Activated CD8-positive, alpha-beta memory T cell treated with anti-CD3 and anti-CD28 coated beads for 36 hours (primary cell): ENCODE measurements at regions not wholly inside any gene's neighbourhood (a gene's known extent, or its start where the extent isn't known, plus 50 kb on each side); places are given as distances from the start of the nearest gene placed in this dataset.

ENCODE experiments used
- CTCF ChIA-PET: fragments of 350-600 bp; sonication (Branson Sonifier 250); formaldehyde crosslinking; loops from one replicate; lab custom pipeline; 2021; ENCODE audit warnings: antibody characterized with exemption; lab: Charles Lee
- POLR2A ChIA-PET: fragments of 350-600 bp; sonication (Branson Sonifier 250); formaldehyde crosslinking; loops from one replicate; lab custom pipeline; 2021; ENCODE audit warnings: antibody characterized with exemption; lab: Charles Lee

DNA sequence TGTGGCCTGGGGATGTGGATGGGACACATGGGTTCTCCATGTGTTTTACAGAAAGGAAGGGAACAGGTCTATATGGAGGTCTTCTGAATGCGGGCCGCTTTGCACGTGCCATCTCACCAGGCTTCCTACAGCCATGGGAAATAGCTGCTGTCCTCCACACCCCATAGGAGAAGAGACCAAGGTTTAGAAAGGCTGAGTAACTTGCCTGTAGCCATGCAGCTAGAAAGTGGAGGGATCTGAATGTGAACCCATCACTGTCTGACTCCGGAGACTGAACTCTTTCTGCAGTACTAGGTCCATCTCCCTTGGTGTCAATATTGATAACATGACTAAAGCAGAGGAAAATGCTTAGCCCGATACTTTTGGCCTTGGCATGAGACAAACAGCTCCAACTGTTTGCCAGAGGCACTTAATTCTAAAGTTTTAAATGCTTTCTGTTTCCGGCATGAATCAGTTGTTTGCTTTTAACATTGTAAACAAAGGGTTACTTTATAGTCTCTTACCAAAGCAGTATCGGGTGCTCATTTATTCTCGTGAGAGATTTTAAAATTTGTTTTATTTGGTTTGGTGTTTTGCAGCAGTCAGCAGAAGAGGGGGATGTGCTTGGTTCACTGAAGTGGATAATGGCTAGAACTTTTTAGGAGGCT lies 64.8 kb upstream of the LOXL4 start:
- POLR2A ChIA-PET: no interaction called here
- CTCF ChIA-PET: no interaction called here

DNA sequence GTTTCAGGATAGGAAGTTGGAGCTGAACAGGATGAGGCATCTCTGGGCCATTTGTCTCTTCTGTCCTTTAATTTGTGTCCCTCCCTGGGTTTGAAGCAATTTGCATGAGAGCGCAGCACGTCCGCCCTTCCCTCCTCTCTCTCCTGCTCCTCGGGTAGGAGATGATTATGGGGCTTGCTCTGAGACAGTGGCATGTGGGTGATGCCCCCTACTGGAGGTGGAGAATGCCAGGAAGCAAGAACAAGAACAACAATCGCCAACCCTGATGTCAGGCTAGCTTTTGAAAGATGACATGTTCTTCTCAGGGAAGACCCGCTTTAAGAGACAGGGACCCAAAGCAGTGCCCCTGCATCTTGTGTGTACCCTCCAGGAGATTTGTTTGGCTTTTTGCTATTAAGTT lies 63.9 kb upstream of the LOXL4 start:
- ChIA-PET CTCF (no interaction called here), POLR2A (no interaction called here)

GRCh38 chr10:98330987-98331386 lies 63.0 kb upstream of the LOXL4 start:
- ChIA-PET CTCF (no interaction called here), POLR2A (no interaction called here)

DNA sequence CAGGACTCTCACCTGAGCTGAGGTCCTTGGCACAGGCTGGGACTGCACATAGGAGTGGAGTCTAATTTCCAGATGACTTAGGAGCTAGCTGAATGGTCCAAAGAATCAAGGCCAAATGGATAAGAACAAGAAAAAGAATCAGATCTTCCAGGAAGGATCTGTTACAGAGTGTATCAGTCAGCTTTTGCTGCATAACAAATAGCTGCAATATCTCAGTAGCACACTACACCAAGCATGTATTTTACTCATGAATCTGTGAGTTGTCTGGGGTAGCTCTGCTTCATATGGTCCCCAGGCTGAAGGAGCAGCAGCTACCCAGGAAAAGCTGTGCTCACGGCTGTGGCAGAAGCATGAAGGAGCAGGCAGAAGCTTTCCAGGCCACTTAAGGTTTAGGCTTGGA lies 60.6 kb upstream of the LOXL4 start:
- ChIA-PET POLR2A (no interaction called here), CTCF (no interaction called here)

DNA sequence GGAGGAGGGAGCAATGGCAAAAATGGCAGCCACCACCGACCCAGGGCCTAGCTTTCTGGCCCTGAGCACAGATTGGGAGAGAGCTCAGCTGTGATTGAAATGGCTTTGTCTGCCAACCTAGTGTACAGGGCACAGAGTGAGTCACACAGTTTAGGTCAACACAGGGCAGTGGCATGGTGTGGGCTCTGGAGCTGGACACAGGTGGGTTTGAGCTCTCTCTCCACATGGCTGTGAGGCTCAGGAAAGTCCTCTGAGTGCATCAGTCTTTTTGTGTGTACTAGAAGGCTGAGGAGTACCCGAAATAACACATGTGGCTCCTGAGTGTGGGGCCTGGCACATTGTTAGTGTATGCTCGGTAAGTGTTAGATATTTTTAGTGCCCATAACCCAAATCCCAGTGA lies 60.2 kb upstream of the LOXL4 start:
- ChIA-PET POLR2A (no interaction called here), CTCF (no interaction called here)

- POLR2A ChIA-PET: no interaction called here
- CTCF ChIA-PET: interaction anchor here (0.6 to 1.0 kb wide), 2 partner anchors 12 to 216 kb away, joined by 3 read pairs; no protein-coding TSS in a partner anchor
Observed at GRCh38 chr10:98326621-98327027, 58.6 kb upstream of the LOXL4 start.

- POLR2A ChIA-PET: no interaction called here
- CTCF ChIA-PET: interaction anchor here (0.6 to 0.8 kb wide), 2 partner anchors 60 to 404 kb away, joined by 3 read pairs; no protein-coding TSS in a partner anchor
Observed at GRCh38 chr10:98323221-98324164, 55.5 kb upstream of the LOXL4 start.

DNA sequence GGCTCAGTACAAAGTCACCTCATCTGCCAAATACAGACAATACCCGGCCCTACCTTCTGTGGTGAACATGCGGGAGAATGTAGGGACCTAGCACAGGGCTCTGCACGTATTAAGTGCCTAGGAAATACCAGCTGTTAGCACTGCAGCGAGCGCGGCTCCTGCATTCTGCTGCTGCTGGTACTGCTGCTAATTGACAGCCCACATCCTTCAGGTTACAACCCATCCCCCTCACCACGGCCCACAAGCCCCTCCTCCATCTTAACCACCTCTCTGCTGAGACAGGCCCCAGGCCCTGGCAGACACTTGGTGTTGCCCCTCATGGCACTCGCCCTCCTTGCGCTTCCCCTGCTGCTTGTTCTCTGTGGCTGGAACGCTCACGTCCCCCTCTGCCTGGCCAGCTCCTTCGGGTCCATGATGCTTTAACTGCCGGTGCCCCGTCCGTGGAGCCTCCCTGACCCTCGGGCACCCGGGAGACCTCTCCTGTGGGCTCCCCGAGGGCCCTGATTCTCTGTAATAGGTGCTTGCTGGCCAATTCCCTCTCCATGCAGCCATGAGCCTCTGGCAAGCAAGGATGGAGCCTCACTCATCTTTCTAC lies 53.3 kb upstream of the LOXL4 start:
- ChIA-PET POLR2A (no interaction called here), CTCF (no interaction called here)

DNA sequence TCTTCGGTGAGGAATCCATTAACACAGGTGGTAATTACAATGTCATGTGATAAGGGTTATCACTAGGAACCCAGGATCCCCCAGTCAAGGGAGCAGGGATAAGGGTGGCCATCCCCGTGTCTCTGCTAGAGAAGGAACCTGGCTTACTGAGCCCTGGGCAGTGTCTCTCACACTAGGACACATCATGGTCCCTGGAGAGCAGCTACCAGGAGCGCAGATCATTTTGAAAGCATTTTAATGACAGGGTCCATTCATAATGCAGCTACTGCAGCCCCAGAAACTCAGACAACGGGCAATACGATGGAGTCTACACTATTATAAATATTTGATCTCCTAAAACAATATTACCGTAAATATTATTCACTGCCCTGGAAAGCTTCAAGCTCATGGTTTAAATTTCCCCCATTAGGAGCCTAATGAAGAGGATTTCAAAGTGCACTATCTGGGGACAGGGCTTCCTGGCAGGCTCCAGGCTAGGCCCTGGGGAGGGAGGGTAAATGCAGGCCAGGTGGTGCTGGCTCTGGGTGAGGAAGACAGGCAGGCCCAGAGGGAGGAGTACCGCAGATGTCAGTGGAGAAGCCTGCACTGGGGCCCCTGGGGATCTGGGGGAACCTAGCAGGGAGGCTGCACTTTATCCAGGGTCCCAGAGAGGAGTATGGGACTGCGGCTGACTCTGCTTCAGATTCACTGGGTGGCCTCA lies 52.6 kb upstream of the LOXL4 start:
- ChIA-PET CTCF (no interaction called here), POLR2A (no interaction called here)

- ChIA-PET POLR2A (no interaction called here), CTCF (no interaction called here)
Observed at GRCh38 chr10:98318861-98319260, 50.9 kb upstream of the LOXL4 start.
